HEK293 (cell line): ENCODE measurements at regions not wholly inside any gene's neighbourhood (a gene's known extent, or its start where the extent isn't known, plus 50 kb on each side); places are given as distances from the start of the nearest gene placed in this dataset.

Source experiments
- PRDM1 ChIP-seq: fragments of 450-650 bp; formaldehyde crosslinking; IDR thresholded peaks from 2 replicates; pipeline ENCODE4; 2016; ENCODE audit warnings: missing biosample characterization, missing genetic modification characterization
- YY1 ChIP-seq: fragments of 450-650 bp; formaldehyde crosslinking; IDR thresholded peaks from 2 replicates; pipeline ENCODE4 v1.5.1; 2018; ENCODE audit warnings: missing biosample characterization, missing genetic modification characterization
- ZIC2 ChIP-seq: fragments of 450-650 bp; formaldehyde crosslinking; IDR thresholded peaks from 2 replicates; pipeline ENCODE4 v1.5.1; 2016; ENCODE audit warnings: missing biosample characterization, missing genetic modification characterization
- ZNF10 ChIP-seq: fragments of 450-650 bp; formaldehyde crosslinking; IDR thresholded peaks from 2 replicates; pipeline ENCODE4 v1.5.1; 2017; ENCODE audit warnings: missing biosample characterization, missing genetic modification characterization
- ZNF114 ChIP-seq: fragments of 450-650 bp; formaldehyde crosslinking; IDR thresholded peaks from 2 replicates; pipeline ENCODE4 v1.5.0; 2017; ENCODE audit warnings: missing biosample characterization, missing genetic modification characterization
- ZNF140 ChIP-seq: fragments of 450-650 bp; formaldehyde crosslinking; IDR thresholded peaks from 2 replicates; pipeline ENCODE4 v1.5.1; 2016; ENCODE audit warnings: missing biosample characterization, missing genetic modification characterization
- ZNF169 ChIP-seq: fragments of 450-650 bp; formaldehyde crosslinking; IDR thresholded peaks from 2 replicates; pipeline ENCODE4 v1.5.1; 2016; ENCODE audit warnings: missing biosample characterization, missing genetic modification characterization
- ZNF514 ChIP-seq: fragments of 450-650 bp; formaldehyde crosslinking; IDR thresholded peaks from 2 replicates; pipeline ENCODE4 v1.5.1; 2016; ENCODE audit warnings: missing biosample characterization, missing genetic modification characterization
- ZNF561 ChIP-seq: fragments of 450-650 bp; IDR thresholded peaks from 2 replicates; pipeline ENCODE4 v1.5.1; 2018; ENCODE audit warnings: missing biosample characterization, missing genetic modification characterization, borderline replicate concordance
- ZNF830 ChIP-seq: fragments of 450-650 bp; IDR thresholded peaks from 2 replicates; pipeline ENCODE4 v1.5.0; 2018; ENCODE audit warnings: missing biosample characterization, missing genetic modification characterization, low read depth, mild to moderate bottlenecking, moderate library complexity
- TF ChIP-seq, protein P1 (sequence below): fragments of 450-650 bp; formaldehyde crosslinking; IDR thresholded peaks from 2 replicates; pipeline ENCODE4 v1.5.1; 2016; ENCODE audit warnings: missing biosample characterization, missing genetic modification characterization
- TF ChIP-seq, protein P2 (sequence below): fragments of 450-650 bp; formaldehyde crosslinking; IDR thresholded peaks from 2 replicates; pipeline ENCODE4 v1.5.1; 2016; ENCODE audit warnings: missing biosample characterization, missing genetic modification characterization
- TF ChIP-seq, protein P3 (sequence below): fragments of 450-650 bp; formaldehyde crosslinking; IDR thresholded peaks from 2 replicates; pipeline ENCODE4 v1.5.1; 2017; ENCODE audit warnings: missing biosample characterization, missing genetic modification characterization

DNA sequence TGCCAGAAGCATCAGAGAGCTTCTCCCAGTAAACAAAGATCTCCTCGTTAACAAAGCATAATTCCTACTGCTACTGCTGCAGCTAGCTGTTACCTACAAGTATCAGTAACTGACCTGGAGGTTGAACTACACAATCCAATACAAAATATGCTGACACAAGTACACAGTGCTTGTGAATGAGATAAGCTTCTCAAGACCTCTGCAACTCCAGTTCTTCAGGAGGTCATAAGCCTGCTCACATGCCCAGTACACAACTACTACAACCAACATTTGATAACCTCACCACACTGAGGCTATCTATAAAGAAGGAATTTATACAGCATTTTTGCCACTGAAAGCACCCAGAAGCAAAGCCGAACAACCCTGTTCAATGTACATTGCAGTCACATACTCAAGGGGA, 66.7 kb upstream of the SMARCAD1 start:
- no peak for TF ChIP-seq ZNF561 (tag by site-specific recombination)
- TF ChIP-seq ZIC2: no peak
- no peak for TF ChIP-seq ZNF10 (tag by site-specific recombination)
- no peak for TF ChIP-seq YY1
- no peak for TF ChIP-seq ZNF114 (tag by site-specific recombination)
- TF ChIP-seq, protein P1, sequence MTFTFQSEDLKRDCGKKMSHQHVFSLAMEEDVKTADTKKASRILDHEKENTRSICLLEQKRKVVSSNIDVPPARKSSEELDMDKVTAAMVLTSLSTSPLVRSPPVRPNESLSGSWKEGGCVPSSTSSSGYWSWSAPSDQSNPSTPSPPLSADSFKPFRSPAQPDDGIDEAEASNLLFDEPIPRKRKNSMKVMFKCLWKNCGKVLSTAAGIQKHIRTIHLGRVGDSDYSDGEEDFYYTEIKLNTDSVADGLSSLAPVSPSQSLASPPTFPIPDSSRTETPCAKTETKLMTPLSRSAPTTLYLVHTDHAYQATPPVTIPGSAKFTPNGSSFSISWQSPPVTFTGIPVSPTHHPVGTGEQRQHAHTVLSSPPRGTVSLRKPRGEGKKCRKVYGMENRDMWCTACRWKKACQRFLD (tag by site-specific recombination): no peak
- TF ChIP-seq ZNF169: no peak
- no peak for TF ChIP-seq PRDM1 (tag by site-specific recombination)
- TF ChIP-seq, protein P2, sequence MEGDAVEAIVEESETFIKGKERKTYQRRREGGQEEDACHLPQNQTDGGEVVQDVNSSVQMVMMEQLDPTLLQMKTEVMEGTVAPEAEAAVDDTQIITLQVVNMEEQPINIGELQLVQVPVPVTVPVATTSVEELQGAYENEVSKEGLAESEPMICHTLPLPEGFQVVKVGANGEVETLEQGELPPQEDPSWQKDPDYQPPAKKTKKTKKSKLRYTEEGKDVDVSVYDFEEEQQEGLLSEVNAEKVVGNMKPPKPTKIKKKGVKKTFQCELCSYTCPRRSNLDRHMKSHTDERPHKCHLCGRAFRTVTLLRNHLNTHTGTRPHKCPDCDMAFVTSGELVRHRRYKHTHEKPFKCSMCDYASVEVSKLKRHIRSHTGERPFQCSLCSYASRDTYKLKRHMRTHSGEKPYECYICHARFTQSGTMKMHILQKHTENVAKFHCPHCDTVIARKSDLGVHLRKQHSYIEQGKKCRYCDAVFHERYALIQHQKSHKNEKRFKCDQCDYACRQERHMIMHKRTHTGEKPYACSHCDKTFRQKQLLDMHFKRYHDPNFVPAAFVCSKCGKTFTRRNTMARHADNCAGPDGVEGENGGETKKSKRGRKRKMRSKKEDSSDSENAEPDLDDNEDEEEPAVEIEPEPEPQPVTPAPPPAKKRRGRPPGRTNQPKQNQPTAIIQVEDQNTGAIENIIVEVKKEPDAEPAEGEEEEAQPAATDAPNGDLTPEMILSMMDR: no peak
- no peak for TF ChIP-seq ZNF514
- TF ChIP-seq, protein P3, sequence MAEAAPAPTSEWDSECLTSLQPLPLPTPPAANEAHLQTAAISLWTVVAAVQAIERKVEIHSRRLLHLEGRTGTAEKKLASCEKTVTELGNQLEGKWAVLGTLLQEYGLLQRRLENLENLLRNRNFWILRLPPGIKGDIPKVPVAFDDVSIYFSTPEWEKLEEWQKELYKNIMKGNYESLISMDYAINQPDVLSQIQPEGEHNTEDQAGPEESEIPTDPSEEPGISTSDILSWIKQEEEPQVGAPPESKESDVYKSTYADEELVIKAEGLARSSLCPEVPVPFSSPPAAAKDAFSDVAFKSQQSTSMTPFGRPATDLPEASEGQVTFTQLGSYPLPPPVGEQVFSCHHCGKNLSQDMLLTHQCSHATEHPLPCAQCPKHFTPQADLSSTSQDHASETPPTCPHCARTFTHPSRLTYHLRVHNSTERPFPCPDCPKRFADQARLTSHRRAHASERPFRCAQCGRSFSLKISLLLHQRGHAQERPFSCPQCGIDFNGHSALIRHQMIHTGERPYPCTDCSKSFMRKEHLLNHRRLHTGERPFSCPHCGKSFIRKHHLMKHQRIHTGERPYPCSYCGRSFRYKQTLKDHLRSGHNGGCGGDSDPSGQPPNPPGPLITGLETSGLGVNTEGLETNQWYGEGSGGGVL (tag by site-specific recombination): no peak
- no peak for TF ChIP-seq ZNF140 (tag by site-specific recombination)
- TF ChIP-seq ZNF830: no peak
